Gastrocnemius medialis (tissue), 4 donors: ENCODE measurements at regions not wholly inside any gene's neighbourhood (a gene's known extent, or its start where the extent isn't known, plus 50 kb on each side); places are given as distances from the start of the nearest gene placed in this dataset.

Source experiments
- POLR2A ChIP-seq, 2 donors: fragments of 450-650 bp; IDR thresholded peaks; one replicate each; pipeline ENCODE4 v1.6.1; 2017; ENCODE audit warnings: antibody characterized with exemption in 2 of 2, mild to moderate bottlenecking in 2 of 2, moderate library complexity in 2 of 2
- TF ChIP-seq, protein P1 (sequence below), 5 experiments: fragments of 450-650 bp in 3 of 5; fragments of 200-600 bp in 2 of 5; sonication (generic) in 2 of 5; IDR thresholded peaks in 4 of 5; conservative IDR thresholded peaks in 1 of 5; 1 replicate in 4 of 5; 2 replicates in 1 of 5; pipeline ENCODE4 v1.5.1; 2016 to 2019; ENCODE audit warnings: antibody characterized with exemption in 5 of 5, mild to moderate bottlenecking in 3 of 5, moderate library complexity in 3 of 5

DNA sequence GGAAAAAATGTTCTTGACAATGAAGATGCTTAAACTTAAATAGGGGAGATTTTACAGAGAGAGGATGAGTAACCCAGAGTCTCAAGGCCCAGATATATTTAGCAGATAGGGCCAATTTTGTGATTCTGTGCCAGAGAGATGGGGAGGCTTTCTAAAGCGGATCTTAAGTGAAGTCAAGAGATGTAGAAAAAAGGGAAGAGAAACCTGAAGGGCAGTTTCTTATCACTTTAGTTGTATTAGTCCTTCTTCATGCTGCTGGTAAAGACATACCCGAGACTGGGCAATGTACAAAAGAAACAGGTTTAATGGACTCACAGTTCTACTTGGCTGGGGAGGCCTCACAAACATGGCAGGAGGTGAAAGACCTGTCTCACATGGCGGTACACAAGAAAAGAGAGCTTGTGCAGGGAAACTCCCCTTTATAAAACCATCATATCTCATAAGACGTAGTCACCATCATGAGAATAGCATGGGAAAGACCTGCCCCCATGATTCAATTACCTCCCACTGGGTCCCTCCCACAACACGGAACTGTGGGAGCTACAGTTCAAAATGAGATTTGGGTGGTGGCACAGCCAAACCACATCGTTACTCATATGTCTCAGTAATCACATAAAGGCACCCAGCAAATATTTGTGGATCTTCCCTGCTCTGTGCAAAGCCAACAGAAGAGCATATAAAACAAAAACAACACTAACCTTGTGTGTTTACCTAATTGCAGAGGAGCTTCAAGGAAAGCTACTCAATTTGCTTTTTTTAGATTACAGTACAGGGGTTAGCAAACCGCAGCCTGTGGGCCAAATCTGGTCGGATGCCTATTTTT lies 102.6 kb upstream of the MYCBP2 start:
- no peak for TF ChIP-seq POLR2A (IDR thresholded peaks at IDR 0.05)
- TF ChIP-seq, protein P1, sequence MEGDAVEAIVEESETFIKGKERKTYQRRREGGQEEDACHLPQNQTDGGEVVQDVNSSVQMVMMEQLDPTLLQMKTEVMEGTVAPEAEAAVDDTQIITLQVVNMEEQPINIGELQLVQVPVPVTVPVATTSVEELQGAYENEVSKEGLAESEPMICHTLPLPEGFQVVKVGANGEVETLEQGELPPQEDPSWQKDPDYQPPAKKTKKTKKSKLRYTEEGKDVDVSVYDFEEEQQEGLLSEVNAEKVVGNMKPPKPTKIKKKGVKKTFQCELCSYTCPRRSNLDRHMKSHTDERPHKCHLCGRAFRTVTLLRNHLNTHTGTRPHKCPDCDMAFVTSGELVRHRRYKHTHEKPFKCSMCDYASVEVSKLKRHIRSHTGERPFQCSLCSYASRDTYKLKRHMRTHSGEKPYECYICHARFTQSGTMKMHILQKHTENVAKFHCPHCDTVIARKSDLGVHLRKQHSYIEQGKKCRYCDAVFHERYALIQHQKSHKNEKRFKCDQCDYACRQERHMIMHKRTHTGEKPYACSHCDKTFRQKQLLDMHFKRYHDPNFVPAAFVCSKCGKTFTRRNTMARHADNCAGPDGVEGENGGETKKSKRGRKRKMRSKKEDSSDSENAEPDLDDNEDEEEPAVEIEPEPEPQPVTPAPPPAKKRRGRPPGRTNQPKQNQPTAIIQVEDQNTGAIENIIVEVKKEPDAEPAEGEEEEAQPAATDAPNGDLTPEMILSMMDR (IDR thresholded peaks at IDR 0.05 in 4 of 5, conservative IDR thresholded peaks at IDR 0.05 in 1 of 5), result no peak
